ENCODE measurements at regions not wholly inside any gene's neighbourhood (a gene's known extent, or its start where the extent isn't known, plus 50 kb on each side); places are given as distances from the start of the nearest gene placed in this dataset.

GRCh38 chr22:27518531-27519340 lies 282.8 kb downstream of the MN1 start:
- no peak for DNase-seq
- H3K4me3 ChIP-seq, result no peak overlapping the region
- no peaks in the 10 kb centered on the region for H3K4me1 ChIP-seq

GRCh38 chr22:27523711-27524110 lies 277.8 kb downstream of the MN1 start:
- no peaks in the 10 kb centered on the region for H3K27me3 ChIP-seq
- H3K36me3 ChIP-seq, result no peaks in the 10 kb centered on the region
- no peaks in the 10 kb centered on the region for H3K4me1 ChIP-seq
- no peak overlapping the region for H3K27ac ChIP-seq
- H3K9me3 ChIP-seq, result no peaks in the 10 kb centered on the region
- no peak for DNase-seq
- TF ChIP-seq POLR2A (IDR thresholded peaks at IDR 0.05) (no peak), CTCF (IDR thresholded peaks at IDR 0.05) (no peak)
- H3K4me3 ChIP-seq, result no peak overlapping the region

More at GRCh38 chr22:27518531-27519340, 282.8 kb downstream of the MN1 start:
- Histone ChIP-seq H3K27ac (no peak overlapping the region), H3K36me3 (no peaks in the 10 kb centered on the region), H3K9me3 (no peaks in the 10 kb centered on the region), H3K27me3 (no peaks in the 10 kb centered on the region)
- no peak for TF ChIP-seq POLR2A (IDR thresholded peaks at IDR 0.05)
- no peak for TF ChIP-seq CTCF (IDR thresholded peaks at IDR 0.05)

- no peak for TF ChIP-seq POLR2A (IDR thresholded peaks at IDR 0.05)
- TF ChIP-seq CTCF (IDR thresholded peaks at IDR 0.05), result no peak
- no peak overlapping the region for H3K27ac ChIP-seq
- H3K4me1 ChIP-seq, result no peaks in the 10 kb centered on the region
- DNase-seq, result no peak
- no peak overlapping the region for H3K4me3 ChIP-seq
- no peaks in the 10 kb centered on the region for H3K9me3 ChIP-seq
- no peaks in the 10 kb centered on the region for H3K27me3 ChIP-seq
- no peaks in the 10 kb centered on the region for H3K36me3 ChIP-seq
These were observed 275.8 kb downstream of the MN1 start for GRCh38 chr22:27525711-27526110.

- no peaks in the 10 kb centered on the region for H3K4me1 ChIP-seq
- TF ChIP-seq POLR2A (IDR thresholded peaks at IDR 0.05) (no peak), CTCF (IDR thresholded peaks at IDR 0.05) (no peak)
- no peaks in the 10 kb centered on the region for H3K9me3 ChIP-seq
- no peak for DNase-seq
- H3K27ac ChIP-seq, result no peak overlapping the region
- no peak overlapping the region for H3K4me3 ChIP-seq
- no peaks in the 10 kb centered on the region for H3K27me3 ChIP-seq
- H3K36me3 ChIP-seq, result no peaks in the 10 kb centered on the region
These were observed 274.7 kb downstream of the MN1 start for GRCh38 chr22:27526901-27527300.

- H3K27ac ChIP-seq, result peak overlapping the region in 1 of 4 donors; percentile 22
- DNase-seq, result no peak
These were observed 269.6 kb downstream of the MN1 start for GRCh38 chr22:27531782-27532530.

More at GRCh38 chr22:27531782-27532530, 269.6 kb downstream of the MN1 start:
- Histone ChIP-seq H3K4me1 (no peaks in the 10 kb centered on the region), H3K4me3 (no peak overlapping the region), H3K9me3 (no peaks in the 10 kb centered on the region), H3K27me3 (no peaks in the 10 kb centered on the region), H3K36me3 (no peaks in the 10 kb centered on the region)
- TF ChIP-seq POLR2A (IDR thresholded peaks at IDR 0.05), result no peak
- TF ChIP-seq CTCF (IDR thresholded peaks at IDR 0.05), result no peak

All from Peyer's patch (tissue), 4 donors.